SK-N-SH treated with all-trans-retinoic acid at 6 μM for 48 hours (cell line): ENCODE measurements at regions not wholly inside any gene's neighbourhood (a gene's known extent, or its start where the extent isn't known, plus 50 kb on each side); places are given as distances from the start of the nearest gene placed in this dataset.

Source experiments
- ATAC-seq: fragments of 200-7000 bp; cut with Tn5 transposase; 3 replicates; pipeline ENCODE4 v1.9.1; 2020; ENCODE audit warnings: mild to moderate bottlenecking, moderate library complexity
- BACH2 ChIP-seq: fragments of 250-450 bp; sonication (Bioruptor Pico); IDR thresholded peaks from 2 replicates; pipeline ENCODE4 v1.9.0; 2021; ENCODE audit warnings: mild to moderate bottlenecking, borderline replicate concordance
- CREB5 ChIP-seq: fragments of 250-450 bp; sonication (Bioruptor Pico); IDR thresholded peaks from 2 replicates; pipeline ENCODE4 v1.5.1; 2020; ENCODE audit warnings: low read depth, mild to moderate bottlenecking, moderate library complexity
- CSDC2 ChIP-seq: fragments of 250-450 bp; sonication (Bioruptor Pico); IDR thresholded peaks from 2 replicates; pipeline ENCODE4 v1.5.0; 2020; ENCODE audit warnings: mild to moderate bottlenecking, moderate library complexity
- CSRNP3 ChIP-seq: fragments of 250-450 bp; sonication (Bioruptor Pico); IDR thresholded peaks from 2 replicates; pipeline ENCODE4 v1.5.1; 2021; ENCODE audit warnings: mild to moderate bottlenecking, moderate library complexity
- ESRRG ChIP-seq: fragments of 250-450 bp; sonication (Bioruptor Pico); IDR thresholded peaks from 2 replicates; pipeline ENCODE4 v1.6.1; 2021; ENCODE audit warnings: mild to moderate bottlenecking
- ISL1 ChIP-seq: fragments of 250-450 bp; sonication (Bioruptor Pico); IDR thresholded peaks from 2 replicates; pipeline ENCODE4 v2.1.2; 2022; ENCODE audit warnings: mild to moderate bottlenecking, moderate library complexity
- OSR1 ChIP-seq: fragments of 250-450 bp; sonication (Bioruptor Pico); IDR thresholded peaks from 2 replicates; pipeline ENCODE4 v1.8.0; 2022; ENCODE audit warnings: moderate library complexity, mild to moderate bottlenecking, inconsistent platforms
- PATZ1 ChIP-seq: fragments of 250-450 bp; sonication (Bioruptor Pico); IDR thresholded peaks from 2 replicates; pipeline ENCODE4 v1.8.0; 2020; ENCODE audit warnings: mild to moderate bottlenecking, moderate library complexity, borderline replicate concordance
- POU6F1 ChIP-seq: fragments of 250-450 bp; sonication (Bioruptor Pico); IDR thresholded peaks from 2 replicates; pipeline ENCODE4 v1.8.0; 2021; ENCODE audit warnings: low read depth, mild to moderate bottlenecking, moderate library complexity, borderline replicate concordance
- PPARA ChIP-seq: fragments of 250-450 bp; sonication (Bioruptor Pico); IDR thresholded peaks from 2 replicates; pipeline ENCODE4 v1.5.0; 2020; ENCODE audit warnings: mild to moderate bottlenecking, borderline replicate concordance
- RARB ChIP-seq: fragments of 250-450 bp; sonication (Bioruptor Pico); IDR thresholded peaks from 2 replicates; pipeline ENCODE4 v1.8.0; 2021; ENCODE audit warnings: mild to moderate bottlenecking, moderate library complexity
- SNAI2 ChIP-seq: fragments of 250-450 bp; sonication (Bioruptor Pico); IDR thresholded peaks from 2 replicates; pipeline ENCODE4 v1.5.0; 2020; ENCODE audit warnings: mild to moderate bottlenecking, moderate library complexity
- TCF4 ChIP-seq: fragments of 250-450 bp; sonication (Bioruptor Pico); IDR thresholded peaks from 2 replicates; pipeline ENCODE4 v1.8.0; 2021; ENCODE audit warnings: mild to moderate bottlenecking, moderate library complexity, borderline replicate concordance
- TOX ChIP-seq: fragments of 250-450 bp; sonication (Bioruptor Pico); IDR thresholded peaks from 2 replicates; pipeline ENCODE4 v1.8.0; 2021; ENCODE audit warnings: mild to moderate bottlenecking, moderate library complexity, borderline replicate concordance
- ZC3H10 ChIP-seq: fragments of 250-450 bp; sonication (Bioruptor Pico); IDR thresholded peaks from 2 replicates; pipeline ENCODE4 v1.5.1; 2021; ENCODE audit warnings: mild to moderate bottlenecking, moderate library complexity
- ZFP3 ChIP-seq: fragments of 250-450 bp; sonication (Bioruptor Pico); IDR thresholded peaks from 2 replicates; pipeline ENCODE4 v1.5.0; 2020; ENCODE audit warnings: mild to moderate bottlenecking, moderate library complexity
- ZNF565 ChIP-seq: fragments of 450-650 bp; formaldehyde crosslinking; conservative IDR thresholded peaks from 2 replicates; pipeline ENCODE4 v1.5.0; 2020; ENCODE audit warnings: low read depth, mild to moderate bottlenecking, moderate library complexity
- ZNF70 ChIP-seq: fragments of 450-650 bp; formaldehyde crosslinking; IDR thresholded peaks from 2 replicates; pipeline ENCODE4 v1.5.0; 2020; ENCODE audit warnings: mild to moderate bottlenecking, moderate library complexity
- ZNF8 ChIP-seq: fragments of 450-650 bp; formaldehyde crosslinking; IDR thresholded peaks from 2 replicates; pipeline ENCODE4 v1.5.0; 2020; ENCODE audit warnings: mild to moderate bottlenecking, moderate library complexity
- TF ChIP-seq, protein P1 (sequence below): fragments of 250-450 bp; sonication (Bioruptor Pico); IDR thresholded peaks from 2 replicates; pipeline ENCODE4 v1.5.0; 2020; ENCODE audit warnings: mild to moderate bottlenecking, moderate library complexity

- no peak for TF ChIP-seq PPARA (CRISPR knock-in tag)
- no peak for TF ChIP-seq TCF4 (CRISPR knock-in tag)
- TF ChIP-seq ZNF8 (CRISPR knock-in tag) = no peak
- TF ChIP-seq CREB5 (CRISPR knock-in tag) = no peak
- TF ChIP-seq, protein P1, sequence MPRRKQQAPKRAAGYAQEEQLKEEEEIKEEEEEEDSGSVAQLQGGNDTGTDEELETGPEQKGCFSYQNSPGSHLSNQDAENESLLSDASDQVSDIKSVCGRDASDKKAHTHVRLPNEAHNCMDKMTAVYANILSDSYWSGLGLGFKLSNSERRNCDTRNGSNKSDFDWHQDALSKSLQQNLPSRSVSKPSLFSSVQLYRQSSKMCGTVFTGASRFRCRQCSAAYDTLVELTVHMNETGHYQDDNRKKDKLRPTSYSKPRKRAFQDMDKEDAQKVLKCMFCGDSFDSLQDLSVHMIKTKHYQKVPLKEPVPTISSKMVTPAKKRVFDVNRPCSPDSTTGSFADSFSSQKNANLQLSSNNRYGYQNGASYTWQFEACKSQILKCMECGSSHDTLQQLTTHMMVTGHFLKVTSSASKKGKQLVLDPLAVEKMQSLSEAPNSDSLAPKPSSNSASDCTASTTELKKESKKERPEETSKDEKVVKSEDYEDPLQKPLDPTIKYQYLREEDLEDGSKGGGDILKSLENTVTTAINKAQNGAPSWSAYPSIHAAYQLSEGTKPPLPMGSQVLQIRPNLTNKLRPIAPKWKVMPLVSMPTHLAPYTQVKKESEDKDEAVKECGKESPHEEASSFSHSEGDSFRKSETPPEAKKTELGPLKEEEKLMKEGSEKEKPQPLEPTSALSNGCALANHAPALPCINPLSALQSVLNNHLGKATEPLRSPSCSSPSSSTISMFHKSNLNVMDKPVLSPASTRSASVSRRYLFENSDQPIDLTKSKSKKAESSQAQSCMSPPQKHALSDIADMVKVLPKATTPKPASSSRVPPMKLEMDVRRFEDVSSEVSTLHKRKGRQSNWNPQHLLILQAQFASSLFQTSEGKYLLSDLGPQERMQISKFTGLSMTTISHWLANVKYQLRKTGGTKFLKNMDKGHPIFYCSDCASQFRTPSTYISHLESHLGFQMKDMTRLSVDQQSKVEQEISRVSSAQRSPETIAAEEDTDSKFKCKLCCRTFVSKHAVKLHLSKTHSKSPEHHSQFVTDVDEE = no peak
- TF ChIP-seq SNAI2 (CRISPR knock-in tag) = no peak
- TF ChIP-seq ZNF565 (CRISPR knock-in tag) = no peak
- TF ChIP-seq RARB (CRISPR knock-in tag) = no peak
- TF ChIP-seq POU6F1 = no peak
- no peak for TF ChIP-seq CSRNP3 (CRISPR knock-in tag)
- TF ChIP-seq ISL1 (CRISPR knock-in tag) = no peak
- TF ChIP-seq BACH2 (CRISPR knock-in tag) = no peak
- no peak for TF ChIP-seq CSDC2 (CRISPR knock-in tag)
- TF ChIP-seq ESRRG (CRISPR knock-in tag) = no peak
- ATAC-seq = no peak
These were observed 451.1 kb upstream of the FAT1 start for GRCh38 chr4:187174749-187175148.

DNA sequence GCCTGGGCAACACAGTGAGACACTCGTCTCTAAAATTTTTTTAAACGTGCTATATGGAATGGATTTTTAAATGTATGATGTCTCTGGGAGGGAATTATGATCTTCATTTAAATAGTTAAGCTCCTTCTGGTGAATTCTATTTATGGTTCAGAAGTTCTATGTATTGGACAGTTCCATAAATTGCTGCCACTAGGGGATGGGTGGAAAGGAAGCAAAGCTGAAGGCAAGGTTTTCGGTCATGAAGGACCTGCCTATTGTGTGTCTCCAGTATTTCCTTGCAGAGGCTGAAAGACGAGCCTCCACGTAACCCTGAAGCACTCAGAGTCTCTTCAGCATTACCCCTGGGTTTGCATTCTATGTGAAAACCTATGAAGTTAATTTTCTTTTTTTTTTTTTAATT, 451.5 kb upstream of the FAT1 start:
- ATAC-seq = no peak
- TF ChIP-seq ZNF70 (CRISPR knock-in tag) (no peak), ZNF565 (CRISPR knock-in tag) (no peak), CSRNP3 (CRISPR knock-in tag) (no peak), TOX (CRISPR knock-in tag) (no peak), TCF4 (CRISPR knock-in tag) (no peak), OSR1 (CRISPR knock-in tag) (no peak), SNAI2 (CRISPR knock-in tag) (no peak), ZC3H10 (CRISPR knock-in tag) (no peak), ZFP3 (CRISPR knock-in tag) (no peak), PPARA (CRISPR knock-in tag) (no peak), ESRRG (CRISPR knock-in tag) (no peak), PATZ1 (no peak)
- TF ChIP-seq, protein P1 = no peak
- TF ChIP-seq, all 23 proteins: peak for 0
